ENCODE measurements at regions not wholly inside any gene's neighbourhood (a gene's known extent, or its start where the extent isn't known, plus 50 kb on each side); places are given as distances from the start of the nearest gene placed in this dataset.

GRCh38 chr12:126685636-126686035 lies 1581.3 kb upstream of the TMEM132C start:
- no peak for DNase-seq (ENCODE audit: low read depth)

- DNase-seq (ENCODE audit: low read depth) = no peak
Measured at GRCh38 chr12:126688556-126688955, 1578.4 kb upstream of the TMEM132C start.

GRCh38 chr12:126700096-126700495 lies 1566.9 kb upstream of the TMEM132C start:
- no peak for DNase-seq (ENCODE audit: low read depth)

GRCh38 chr12:126704609-126705008 lies 1562.4 kb upstream of the TMEM132C start:
- DNase-seq (ENCODE audit: low read depth) = no peak

- no peak for DNase-seq (ENCODE audit: low read depth)
Measured at GRCh38 chr12:126706300-126706699, 1560.7 kb upstream of the TMEM132C start.

GRCh38 chr12:126708492-126708896 lies 1558.5 kb upstream of the TMEM132C start:
- DNase-seq (ENCODE audit: low read depth) = peak; percentile 73

GRCh38 chr12:126718365-126718764 lies 1548.6 kb upstream of the TMEM132C start:
- no peak for DNase-seq (ENCODE audit: low read depth)

- DNase-seq (ENCODE audit: low read depth) = no peak
Measured at GRCh38 chr12:126719912-126720705, 1546.9 kb upstream of the TMEM132C start.

GRCh38 chr12:126726481-126727217 lies 1540.3 kb upstream of the TMEM132C start:
- no peak for DNase-seq (ENCODE audit: low read depth)

GRCh38 chr12:126727218-126728075 lies 1539.5 kb upstream of the TMEM132C start:
- DNase-seq (ENCODE audit: low read depth) = no peak

- DNase-seq (ENCODE audit: low read depth) = no peak
Measured at GRCh38 chr12:126734296-126734695, 1532.7 kb upstream of the TMEM132C start.

GRCh38 chr12:126734710-126735109 lies 1532.3 kb upstream of the TMEM132C start:
- DNase-seq (ENCODE audit: low read depth) = no peak

- no peak for DNase-seq (ENCODE audit: low read depth)
Measured at GRCh38 chr12:126741536-126742240, 1525.3 kb upstream of the TMEM132C start.

- DNase-seq (ENCODE audit: low read depth) = no peak
Measured at GRCh38 chr12:126742241-126742641, 1524.7 kb upstream of the TMEM132C start.

- no peak for DNase-seq (ENCODE audit: low read depth)
Measured at GRCh38 chr12:126747530-126748149, 1519.3 kb upstream of the TMEM132C start.

- no peak for DNase-seq (ENCODE audit: low read depth)
Measured at GRCh38 chr12:126752021-126752420, 1514.9 kb upstream of the TMEM132C start.

- no peak for DNase-seq (ENCODE audit: low read depth)
Measured at GRCh38 chr12:126757326-126757725, 1509.6 kb upstream of the TMEM132C start.

- no peak for DNase-seq (ENCODE audit: low read depth)
Measured at GRCh38 chr12:126760092-126760491, 1506.9 kb upstream of the TMEM132C start.

- no peak for DNase-seq (ENCODE audit: low read depth)
Measured at GRCh38 chr12:126761420-126761819, 1505.5 kb upstream of the TMEM132C start.

GRCh38 chr12:126762150-126762549 lies 1504.8 kb upstream of the TMEM132C start:
- DNase-seq (ENCODE audit: low read depth) = no peak

GRCh38 chr12:126763359-126763758 lies 1503.6 kb upstream of the TMEM132C start:
- DNase-seq (ENCODE audit: low read depth) = no peak
